K562 (cell line): ENCODE measurements at regions not wholly inside any gene's neighbourhood (a gene's known extent, or its start where the extent isn't known, plus 50 kb on each side); places are given as distances from the start of the nearest gene placed in this dataset.

Experiments used
- BDP1 ChIP-seq: IDR thresholded peaks from 3 replicates; pipeline ENCODE4 v1.6.1; 2011; ENCODE audit not compliant: insufficient read length, insufficient read depth
- CCNT2 ChIP-seq: IDR thresholded peaks from 2 replicates; pipeline ENCODE4 v1.6.1; 2011; ENCODE audit warnings: borderline replicate concordance, low read depth, mild to moderate bottlenecking, moderate library complexity, mixed read lengths, low read length; ENCODE audit not compliant: insufficient read length; ENCODE audit errors: extremely low read depth
- CGGBP1 ChIP-seq: fragments of 250-450 bp; sonication (Bioruptor Pico); IDR thresholded peaks from 2 replicates; pipeline ENCODE4 v1.9.0; 2021; ENCODE audit warnings: mild to moderate bottlenecking
- DACH1 ChIP-seq: fragments of 450-650 bp; IDR thresholded peaks from 2 replicates; pipeline ENCODE4 v1.6.1; 2018; ENCODE audit not compliant: partially characterized antibody
- E2F1 ChIP-seq: sonication (generic); formaldehyde crosslinking; IDR thresholded peaks from 2 replicates; pipeline ENCODE4 v1.8.1; 2023; ENCODE audit warnings: mild to moderate bottlenecking, missing genetic modification reagents, moderate library complexity
- ETS2 ChIP-seq: IDR thresholded peaks from 2 replicates; pipeline ENCODE4 v1.6.1; 2016; ENCODE audit warnings: borderline replicate concordance, missing genetic modification characterization, mild to moderate bottlenecking, moderate library complexity, missing compliant biosample characterization; ENCODE audit not compliant: poor library complexity, severe bottlenecking
- FOXP1 ChIP-seq: sonication (generic); formaldehyde crosslinking; IDR thresholded peaks from 2 replicates; pipeline ENCODE4 v1.8.0; 2022; ENCODE audit warnings: mild to moderate bottlenecking, missing genetic modification reagents
- HOXB6 ChIP-seq: fragments of 250-450 bp; sonication (Bioruptor Pico); IDR thresholded peaks from 2 replicates; pipeline ENCODE4 v1.5.1; 2022; ENCODE audit warnings: mild to moderate bottlenecking, borderline replicate concordance
- KAT8 ChIP-seq: fragments of 450-650 bp; IDR thresholded peaks from 2 replicates; pipeline ENCODE4 v1.6.1; 2016; ENCODE audit warnings: low read depth, mild to moderate bottlenecking
- KLF10 ChIP-seq: fragments of 250-450 bp; sonication (Bioruptor Pico); IDR thresholded peaks from 2 replicates; pipeline ENCODE4 v1.6.1; 2021; ENCODE audit warnings: matching md5 sums
- MAFK ChIP-seq: IDR thresholded peaks from 2 replicates; pipeline ENCODE4 v1.6.1; 2011; ENCODE audit warnings: low read length, improper control_type of control experiment
- NFIC ChIP-seq: fragments of 450-650 bp; IDR thresholded peaks from 2 replicates; pipeline ENCODE4 v1.6.1; 2017; ENCODE audit warnings: mild to moderate bottlenecking, inconsistent platforms
- RERE ChIP-seq: sonication (generic); formaldehyde crosslinking; IDR thresholded peaks from 2 replicates; pipeline ENCODE4 v1.8.0; 2023; ENCODE audit warnings: missing genetic modification reagents, mild to moderate bottlenecking, borderline replicate concordance
- SMAD1 ChIP-seq: fragments of 150-350 bp; IDR thresholded peaks from 2 replicates; pipeline ENCODE4 v1.6.1; 2014; ENCODE audit warnings: low read length, low read depth; ENCODE audit not compliant: partially characterized antibody
- SPI1 ChIP-seq: IDR thresholded peaks from 2 replicates; pipeline ENCODE4 v1.6.1; 2011; ENCODE audit warnings: low read depth, low read length, control low read depth, borderline replicate concordance
- STAT5B ChIP-seq: fragments of 250-450 bp; sonication (Bioruptor Pico); IDR thresholded peaks from 2 replicates; pipeline ENCODE4 v1.8.0; 2021; ENCODE audit warnings: mild to moderate bottlenecking, inconsistent platforms
- TCF3 ChIP-seq: sonication (generic); formaldehyde crosslinking; IDR thresholded peaks from 2 replicates; pipeline ENCODE4 v1.4.0; 2020; ENCODE audit warnings: mild to moderate bottlenecking, missing genetic modification reagents
- ZNF23 ChIP-seq: fragments of 250-450 bp; sonication (Bioruptor Pico); IDR thresholded peaks from 2 replicates; pipeline ENCODE4 v1.4.0; 2020; ENCODE audit warnings: mild to moderate bottlenecking
- ZNF316 ChIP-seq: fragments of 450-650 bp; IDR thresholded peaks from 2 replicates; pipeline ENCODE4 v1.6.1; 2016
- ZNF589 ChIP-seq: fragments of 200-800 bp; sonication (Bioruptor generic); IDR thresholded peaks from 2 replicates; pipeline ENCODE4 v1.6.1; 2016; ENCODE audit warnings: low read depth, missing genetic modification characterization, missing compliant biosample characterization

DNA sequence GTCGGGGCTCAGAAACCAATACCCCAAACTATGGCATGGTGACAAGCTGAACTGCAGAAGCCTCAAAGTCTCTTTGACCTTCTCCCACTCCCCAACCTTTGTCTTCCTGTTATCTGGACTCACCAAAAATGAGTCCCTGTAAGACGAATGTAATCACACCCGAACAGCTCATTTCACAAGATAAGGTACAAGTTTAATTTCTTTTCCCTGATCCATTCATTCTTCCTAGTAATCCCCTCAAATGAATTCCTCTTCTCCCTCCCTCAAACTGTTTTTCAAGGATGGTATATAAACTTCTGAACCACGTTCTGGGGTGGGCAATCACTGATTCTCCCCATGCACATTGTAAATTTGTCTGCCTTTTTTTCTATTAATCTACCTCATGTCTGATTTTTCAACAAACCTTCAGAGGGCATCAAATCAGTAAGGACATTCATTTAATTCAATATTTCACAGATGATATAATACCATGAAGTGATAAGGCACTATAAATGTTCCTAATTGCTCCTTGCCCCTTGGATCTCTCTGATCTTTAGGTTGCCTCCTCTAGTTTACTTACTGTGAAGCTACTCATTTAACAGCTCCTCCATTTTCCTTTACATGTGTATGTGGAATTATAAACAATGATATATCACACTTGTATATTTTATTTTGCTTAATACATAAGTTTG is 77.2 kb downstream of the OR2B2 start (continued):
- TF ChIP-seq DACH1 (peak; percentile 45), HOXB6 (CRISPR knock-in tag) (no peak), ETS2 (tag) (no peak), STAT5B (CRISPR knock-in tag) (no peak), E2F1 (CRISPR knock-in tag) (no peak; the same call in 1 of the 2 replicates), BDP1 (no peak), NFIC (peak; percentile 81), CCNT2 (no peak), ZNF589 (CRISPR knock-in tag) (peak; percentile 70), TCF3 (peak; percentile 85), RERE (CRISPR knock-in tag) (no peak), SPI1 (peak; percentile 55; the same call in 1 of the 2 replicates), MAFK (no peak), ZNF316 (no peak), KAT8 (no peak), SMAD1 (no peak), FOXP1 (no peak), KLF10 (CRISPR knock-in tag) (no peak), ZNF23 (CRISPR knock-in tag) (no peak), CGGBP1 (CRISPR knock-in tag) (no peak; the same call in 1 of the 2 replicates)
